HFF-Myc (cell line): ENCODE measurements at regions not wholly inside any gene's neighbourhood (a gene's known extent, or its start where the extent isn't known, plus 50 kb on each side); places are given as distances from the start of the nearest gene placed in this dataset.

Source experiments
- DNase-seq: peaks from one replicate; pipeline ENCODE4 v3.0.0-alpha.2; 2011; ENCODE audit warnings: low read depth; ENCODE audit errors: extremely low read depth
- H3K4me3 ChIP-seq: replicated peaks from 2 replicates; pipeline ENCODE4 v1.5.1; 2011; ENCODE audit warnings: low read depth, mild to moderate bottlenecking, control low read depth, low read length
- TF ChIP-seq, protein P1 (sequence below): IDR thresholded peaks from 2 replicates; pipeline ENCODE4 v1.5.1; 2012; ENCODE audit warnings: mild to moderate bottlenecking, low read depth, low read length, control low read depth; ENCODE audit errors: missing control alignments

DNA sequence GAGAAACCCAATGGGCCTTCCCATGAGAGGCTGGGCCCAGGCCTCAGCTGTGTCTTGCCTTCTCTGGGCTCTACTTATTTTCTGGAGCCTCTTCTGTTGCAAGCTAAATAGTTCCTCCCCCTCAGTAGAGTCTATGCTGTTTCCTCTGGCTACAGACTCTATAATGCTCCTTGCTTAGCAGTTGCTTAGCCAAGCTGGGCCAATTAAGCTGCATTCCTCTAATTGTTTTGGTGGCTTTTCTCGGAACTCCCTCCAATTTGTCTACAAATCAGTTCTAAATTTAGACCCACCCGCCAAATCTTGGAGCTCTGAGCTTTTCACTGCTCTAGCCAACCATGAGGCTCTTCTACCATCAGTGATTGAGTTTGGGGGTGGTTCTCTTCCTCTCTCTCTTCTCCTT lies 302.7 kb upstream of the ASIC2 start:
- no peak overlapping the region for H3K4me3 ChIP-seq
- TF ChIP-seq, protein P1, sequence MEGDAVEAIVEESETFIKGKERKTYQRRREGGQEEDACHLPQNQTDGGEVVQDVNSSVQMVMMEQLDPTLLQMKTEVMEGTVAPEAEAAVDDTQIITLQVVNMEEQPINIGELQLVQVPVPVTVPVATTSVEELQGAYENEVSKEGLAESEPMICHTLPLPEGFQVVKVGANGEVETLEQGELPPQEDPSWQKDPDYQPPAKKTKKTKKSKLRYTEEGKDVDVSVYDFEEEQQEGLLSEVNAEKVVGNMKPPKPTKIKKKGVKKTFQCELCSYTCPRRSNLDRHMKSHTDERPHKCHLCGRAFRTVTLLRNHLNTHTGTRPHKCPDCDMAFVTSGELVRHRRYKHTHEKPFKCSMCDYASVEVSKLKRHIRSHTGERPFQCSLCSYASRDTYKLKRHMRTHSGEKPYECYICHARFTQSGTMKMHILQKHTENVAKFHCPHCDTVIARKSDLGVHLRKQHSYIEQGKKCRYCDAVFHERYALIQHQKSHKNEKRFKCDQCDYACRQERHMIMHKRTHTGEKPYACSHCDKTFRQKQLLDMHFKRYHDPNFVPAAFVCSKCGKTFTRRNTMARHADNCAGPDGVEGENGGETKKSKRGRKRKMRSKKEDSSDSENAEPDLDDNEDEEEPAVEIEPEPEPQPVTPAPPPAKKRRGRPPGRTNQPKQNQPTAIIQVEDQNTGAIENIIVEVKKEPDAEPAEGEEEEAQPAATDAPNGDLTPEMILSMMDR, result no peak
- no peak for DNase-seq

DNA sequence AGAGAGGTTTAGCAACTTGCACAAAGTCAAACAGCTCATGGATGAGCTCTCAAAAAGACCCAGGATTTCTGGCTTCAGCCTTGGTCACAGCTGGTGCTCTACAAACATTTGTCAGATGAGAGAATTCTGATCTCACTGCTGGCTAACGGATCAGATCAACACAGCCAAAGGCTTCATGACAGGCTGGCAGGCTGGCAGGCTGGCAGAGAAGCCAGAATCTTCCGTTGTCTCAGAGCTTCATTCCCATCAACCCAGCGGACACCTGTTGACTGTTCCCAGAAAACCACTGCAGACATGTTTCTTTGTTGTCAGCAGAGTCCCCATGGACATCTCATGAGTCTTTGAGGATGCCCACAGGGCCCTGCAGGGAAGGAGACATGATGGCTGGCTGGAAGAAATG lies 303.8 kb upstream of the ASIC2 start:
- no peak for DNase-seq
- TF ChIP-seq, protein P1, result no peak
- H3K4me3 ChIP-seq, result no peak overlapping the region

DNA sequence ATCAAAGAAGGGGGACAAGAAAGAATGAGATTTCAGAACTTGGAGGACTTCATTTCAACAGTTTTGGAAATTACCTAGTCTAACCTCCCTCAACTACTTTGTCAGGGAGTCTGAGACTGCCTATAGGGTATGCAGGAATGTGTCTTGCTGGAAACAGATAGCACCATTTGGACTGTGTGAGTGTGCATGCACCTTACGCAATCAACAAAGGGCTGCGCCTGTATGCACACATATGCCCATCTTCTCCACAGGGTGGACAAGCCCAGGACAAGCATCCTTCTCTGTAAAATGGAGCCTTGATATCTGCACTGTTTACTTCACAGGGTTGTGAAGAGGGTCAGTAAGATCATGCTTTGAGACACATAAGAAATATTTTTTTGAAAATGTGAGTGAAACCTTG lies 305.7 kb upstream of the ASIC2 start:
- TF ChIP-seq, protein P1, result no peak
- DNase-seq, result no peak
- no peak overlapping the region for H3K4me3 ChIP-seq

DNA sequence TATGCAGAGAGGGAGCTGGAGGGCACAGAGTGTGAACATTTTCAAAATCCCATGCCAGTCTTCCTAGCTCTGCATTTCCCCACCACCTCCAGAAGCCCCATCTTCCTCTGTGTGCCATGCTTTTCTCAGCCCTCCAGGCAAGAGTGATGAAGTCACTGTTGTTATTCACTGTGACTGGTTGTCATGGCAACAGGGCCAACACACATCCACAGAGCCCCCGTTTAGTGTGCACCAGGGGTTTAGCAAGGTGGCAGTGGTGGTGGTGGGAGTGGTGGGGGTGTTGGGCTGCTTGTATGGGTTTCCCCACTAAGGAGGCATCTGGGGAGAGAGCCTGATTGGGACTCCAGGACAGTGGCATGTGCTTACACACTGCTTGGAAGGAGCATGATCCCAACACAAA lies 309.9 kb upstream of the ASIC2 start:
- DNase-seq, result no peak
- no peak overlapping the region for H3K4me3 ChIP-seq
- TF ChIP-seq, protein P1, result no peak

DNA sequence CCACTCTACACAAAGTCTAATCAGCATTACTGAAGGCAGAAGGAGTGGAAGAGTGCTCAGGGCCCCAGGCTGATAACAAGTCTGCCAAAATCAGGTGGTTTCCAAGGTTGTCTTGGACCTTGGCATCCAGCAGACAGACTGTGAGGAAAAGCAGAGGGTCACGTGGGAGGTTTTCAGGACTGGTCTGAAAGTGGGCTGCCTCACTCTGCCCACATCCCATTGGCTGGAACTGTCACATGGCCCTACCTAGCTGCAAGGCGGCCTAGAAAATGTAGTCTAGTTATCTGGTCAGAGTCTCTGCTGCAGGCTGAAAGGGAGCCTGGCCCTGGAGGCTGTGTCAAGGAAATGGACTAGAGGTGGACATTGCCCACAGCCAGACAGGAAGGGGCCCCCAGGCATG lies 310.7 kb upstream of the ASIC2 start:
- no peak overlapping the region for H3K4me3 ChIP-seq
- no peak for DNase-seq
- TF ChIP-seq, protein P1, result no peak

DNA sequence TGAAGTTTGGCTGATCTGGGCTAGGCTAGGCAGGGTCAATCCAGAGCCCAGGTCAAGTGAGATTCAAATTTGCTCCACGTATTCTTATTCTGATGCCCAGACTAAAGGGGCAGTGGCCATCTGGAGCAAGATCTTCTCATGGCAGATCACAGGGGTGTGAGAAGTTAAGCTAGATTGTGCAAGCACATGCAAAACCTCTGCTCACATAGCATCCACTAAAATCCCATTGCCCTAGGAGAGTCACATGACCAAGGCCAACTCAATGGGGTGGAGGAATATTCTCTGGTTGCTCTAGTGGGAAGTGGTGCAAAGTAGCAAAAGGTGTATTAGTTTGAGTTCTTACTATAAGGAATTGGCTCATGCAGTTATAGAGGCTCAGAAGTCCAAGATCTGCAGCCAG lies 318.4 kb upstream of the ASIC2 start:
- no peak for DNase-seq
- TF ChIP-seq, protein P1, result no peak

DNA sequence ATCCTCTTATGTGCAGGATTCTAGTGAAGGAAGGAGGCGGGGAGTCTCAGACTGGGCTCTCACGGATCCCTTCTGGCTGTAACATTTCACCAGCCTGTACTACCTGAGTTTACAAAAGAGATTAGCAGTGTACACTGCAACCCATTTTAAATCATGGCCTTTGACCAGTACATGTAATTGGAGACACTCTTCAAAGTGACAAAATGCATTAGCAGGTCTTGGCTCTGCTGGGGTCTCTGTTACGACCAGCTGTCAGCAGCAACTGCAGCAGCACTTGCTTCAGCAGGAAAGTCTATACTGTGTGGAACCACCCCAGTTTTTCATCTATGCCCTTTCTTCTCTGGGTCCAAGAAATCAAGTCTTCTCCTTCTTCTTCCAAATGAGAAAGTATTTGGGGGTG lies 322.8 kb upstream of the ASIC2 start:
- DNase-seq, result no peak
- TF ChIP-seq, protein P1, result no peak

More for the DNA sequence above, 318.4 kb upstream of the ASIC2 start:
- no peak overlapping the region for H3K4me3 ChIP-seq

More for the DNA sequence above, 322.8 kb upstream of the ASIC2 start:
- H3K4me3 ChIP-seq, result no peak overlapping the region
